Endodermal cell (in vitro differentiated cells): ENCODE measurements at regions not wholly inside any gene's neighbourhood (a gene's known extent, or its start where the extent isn't known, plus 50 kb on each side); places are given as distances from the start of the nearest gene placed in this dataset.

ENCODE experiments used
- DNase-seq: peaks from one replicate; pipeline ENCODE4 v3.0.0-alpha.2; 2017
- H3K27ac ChIP-seq: 2 replicates; pipeline ENCODE4 v1.5.1; 2013; ENCODE audit warnings: mild to moderate bottlenecking, low read depth, low read length, moderate library complexity
- H3K27me3 ChIP-seq: 2 replicates; pipeline ENCODE4 v1.6.1; 2013; ENCODE audit warnings: mild to moderate bottlenecking, low read length, moderate library complexity; ENCODE audit not compliant: insufficient read depth, control insufficient read depth, poor library complexity, severe bottlenecking
- H3K36me3 ChIP-seq: 2 replicates; pipeline ENCODE4 v1.7.0; 2013; ENCODE audit warnings: mild to moderate bottlenecking, low read length, moderate library complexity; ENCODE audit not compliant: control insufficient read depth, insufficient read depth
- H3K4me1 ChIP-seq: one replicate; pipeline ENCODE4 v1.7.0; 2013; ENCODE audit warnings: low read length; ENCODE audit not compliant: control insufficient read depth, insufficient read depth
- H3K4me3 ChIP-seq: 2 replicates; pipeline ENCODE4 v1.5.1; 2013; ENCODE audit warnings: mild to moderate bottlenecking, low read length, moderate library complexity
- H3K9ac ChIP-seq: 2 replicates; pipeline ENCODE4 v1.6.1; 2013; ENCODE audit warnings: mild to moderate bottlenecking, low read length, moderate library complexity; ENCODE audit not compliant: poor library complexity, severe bottlenecking; ENCODE audit errors: extremely low read depth
- H3K9me3 ChIP-seq: 2 replicates; pipeline ENCODE4 v1.6.1; 2013; ENCODE audit warnings: mild to moderate bottlenecking, low read length, moderate library complexity; ENCODE audit not compliant: control insufficient read depth
- H3K27ac Mint-ChIP-seq: 2 replicates; pipeline ENCODE4 v1.8.0; 2020; ENCODE audit warnings: mixed read lengths
- H3K27me3 Mint-ChIP-seq: 2 replicates; pipeline ENCODE4 v1.8.0; 2021; ENCODE audit warnings: mild to moderate bottlenecking, mixed read lengths; ENCODE audit not compliant: insufficient read depth
- H3K36me3 Mint-ChIP-seq: 2 replicates; pipeline ENCODE4 v1.8.0; 2020; ENCODE audit warnings: low read depth, mixed read lengths
- H3K4me1 Mint-ChIP-seq: 2 replicates; pipeline ENCODE4 v1.8.0; 2020; ENCODE audit warnings: mixed read lengths
- H3K4me3 Mint-ChIP-seq: 2 replicates; pipeline ENCODE4 v1.8.0; 2020; ENCODE audit warnings: mild to moderate bottlenecking, moderate library complexity, mixed read lengths
- H3K9me3 Mint-ChIP-seq: 2 replicates; pipeline ENCODE4 v1.8.0; 2020; ENCODE audit warnings: mild to moderate bottlenecking, mixed read lengths
- WGBS, 2 experiments: methylation state at CpG; one replicate each; pipeline versions ENCODE4 v1.1.5 to v1.1.7; 2013; ENCODE audit warnings: missing lambda C conversion rate in 2 of 2, mixed read lengths in 1 of 2; ENCODE audit not compliant: insufficient coverage in 1 of 2, insufficient read length in 1 of 2; 5-methylcytosine and 5-hydroxymethylcytosine counted together
- TF ChIP-seq, protein P1 (sequence below): fragments of 200-600 bp; sonication (generic); conservative IDR thresholded peaks from 2 replicates; pipeline ENCODE4 v1.5.0; 2021; ENCODE audit warnings: antibody characterized with exemption, mild to moderate bottlenecking

GRCh38 chr2:219707496-219708285 lies 80.3 kb downstream of the SLC4A3 start:
- H3K27ac ChIP-seq: no peak overlapping the region
- no peaks in the 10 kb centered on the region for H3K27me3 ChIP-seq
- Mint-ChIP-seq H3K9me3 (peaks cover 4% of the 10 kb centered on the region), H3K4me3 (no peak overlapping the region), H3K4me1 (peaks cover 9% of the 10 kb centered on the region), H3K27me3 (peaks cover 11% of the 10 kb centered on the region), H3K27ac (no peak overlapping the region), H3K36me3 (no peaks in the 10 kb centered on the region)
- no peaks in the 10 kb centered on the region for H3K4me1 ChIP-seq
- 92 to 95% methylated on average over 4 of the region's 4 CpGs for WGBS, 2 experiments
- no peak overlapping the region for H3K9ac ChIP-seq
- TF ChIP-seq, protein P1, sequence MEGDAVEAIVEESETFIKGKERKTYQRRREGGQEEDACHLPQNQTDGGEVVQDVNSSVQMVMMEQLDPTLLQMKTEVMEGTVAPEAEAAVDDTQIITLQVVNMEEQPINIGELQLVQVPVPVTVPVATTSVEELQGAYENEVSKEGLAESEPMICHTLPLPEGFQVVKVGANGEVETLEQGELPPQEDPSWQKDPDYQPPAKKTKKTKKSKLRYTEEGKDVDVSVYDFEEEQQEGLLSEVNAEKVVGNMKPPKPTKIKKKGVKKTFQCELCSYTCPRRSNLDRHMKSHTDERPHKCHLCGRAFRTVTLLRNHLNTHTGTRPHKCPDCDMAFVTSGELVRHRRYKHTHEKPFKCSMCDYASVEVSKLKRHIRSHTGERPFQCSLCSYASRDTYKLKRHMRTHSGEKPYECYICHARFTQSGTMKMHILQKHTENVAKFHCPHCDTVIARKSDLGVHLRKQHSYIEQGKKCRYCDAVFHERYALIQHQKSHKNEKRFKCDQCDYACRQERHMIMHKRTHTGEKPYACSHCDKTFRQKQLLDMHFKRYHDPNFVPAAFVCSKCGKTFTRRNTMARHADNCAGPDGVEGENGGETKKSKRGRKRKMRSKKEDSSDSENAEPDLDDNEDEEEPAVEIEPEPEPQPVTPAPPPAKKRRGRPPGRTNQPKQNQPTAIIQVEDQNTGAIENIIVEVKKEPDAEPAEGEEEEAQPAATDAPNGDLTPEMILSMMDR: no peak
- H3K4me3 ChIP-seq: no peak overlapping the region
- H3K9me3 ChIP-seq: peaks cover 4% of the 10 kb centered on the region
- DNase-seq: no peak
- H3K36me3 ChIP-seq: no peaks in the 10 kb centered on the region

GRCh38 chr2:219709331-219709761 lies 81.9 kb downstream of the SLC4A3 start:
- Histone ChIP-seq H3K9me3 (peaks cover 21% of the 10 kb centered on the region), H3K4me3 (no peak overlapping the region), H3K36me3 (no peaks in the 10 kb centered on the region), H3K4me1 (no peaks in the 10 kb centered on the region), H3K27ac (no peak overlapping the region), H3K9ac (no peak overlapping the region), H3K27me3 (no peaks in the 10 kb centered on the region)
- Mint-ChIP-seq H3K9me3 (peaks cover 15% of the 10 kb centered on the region), H3K36me3 (peaks cover 2% of the 10 kb centered on the region), H3K27ac (no peak overlapping the region), H3K4me3 (no peak overlapping the region), H3K27me3 (peaks cover 10% of the 10 kb centered on the region), H3K4me1 (peaks cover 3% of the 10 kb centered on the region)
- TF ChIP-seq, protein P1: no peak
- DNase-seq: no peak
- whole genome bisulfite sequencing, 2 experiments: 81 to 86% methylated on average over 2 of the region's 2 CpGs

DNA sequence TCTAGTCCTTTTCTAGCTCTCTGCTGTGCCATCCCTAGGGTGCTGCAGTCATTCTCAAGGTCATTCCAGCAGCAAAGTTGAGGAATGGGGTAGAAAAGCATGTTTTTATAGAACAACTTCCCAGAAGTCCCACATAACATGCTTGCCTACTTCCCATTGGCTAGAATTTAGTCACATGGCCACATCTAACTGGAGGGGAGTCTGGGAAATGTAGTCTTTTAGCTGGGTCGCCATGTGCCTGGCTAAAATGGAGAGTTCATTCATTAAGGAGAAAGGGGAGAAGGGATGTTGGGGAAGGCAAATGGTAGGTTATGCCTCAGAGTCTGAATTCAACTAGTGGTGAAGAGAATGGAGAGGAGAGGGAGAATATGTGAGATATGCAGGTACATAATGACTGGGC lies 85.7 kb downstream of the SLC4A3 start:
- no peak overlapping the region for H3K9ac ChIP-seq
- H3K4me1 Mint-ChIP-seq: no peaks in the 10 kb centered on the region
- H3K4me3 ChIP-seq: no peak overlapping the region
- H3K4me1 ChIP-seq: no peaks in the 10 kb centered on the region
- peaks cover 2% of the 10 kb centered on the region for H3K36me3 Mint-ChIP-seq
- TF ChIP-seq, protein P1: no peak
- H3K9me3 ChIP-seq: peaks cover 21% of the 10 kb centered on the region
- no peak overlapping the region for H3K4me3 Mint-ChIP-seq
- H3K9me3 Mint-ChIP-seq: peaks cover 15% of the 10 kb centered on the region
- no peaks in the 10 kb centered on the region for H3K27me3 ChIP-seq
- no peak overlapping the region for H3K27ac ChIP-seq
- H3K36me3 ChIP-seq: no peaks in the 10 kb centered on the region
- 60% methylated on average over 1 of the region's 1 CpG; no CpG with 5 or more reads in 1 of the 2 experiments for WGBS, 2 experiments
- peaks cover 6% of the 10 kb centered on the region for H3K27me3 Mint-ChIP-seq
- H3K27ac Mint-ChIP-seq: no peak overlapping the region
- DNase-seq: no peak
